ENCODE measurements at regions not wholly inside any gene's neighbourhood (a gene's known extent, or its start where the extent isn't known, plus 50 kb on each side); places are given as distances from the start of the nearest gene placed in this dataset.
"Not testable (repeated sequence)": the region's sequence is repeated elsewhere in the genome, so short reads cannot be mapped to it uniquely, and the experiment has no call there.

- Histone ChIP-seq H3K36me3 (ENCODE audit: insufficient read depth, low read length) (no peaks in the 10 kb centered on the region), H3K4me3 (ENCODE audit: low read length, poor library complexity, severe bottlenecking) (no peak overlapping the region), H3K27me3 (ENCODE audit: insufficient read depth, low read length, poor library complexity, severe bottlenecking) (no peaks in the 10 kb centered on the region), H3K9me2 (replicated peaks; ENCODE audit: low read depth, low read length) (no peaks in the 10 kb centered on the region), H3K9ac (ENCODE audit: low read depth, low read length, poor library complexity, severe bottlenecking) (no peak overlapping the region), H3K9me3 (ENCODE audit: insufficient read depth, low read depth, low read length) (no peaks in the 10 kb centered on the region), H3F3A (ENCODE audit: low read depth) (no peaks in the 10 kb centered on the region), H2AFZ (ENCODE audit: low read length) (no peak overlapping the region), H3K4me2 (ENCODE audit: low read depth, low read length, poor library complexity, severe bottlenecking) (no peak overlapping the region), H3K4me1 (ENCODE audit: insufficient read depth, low read length, poor library complexity, severe bottlenecking) (no peaks in the 10 kb centered on the region), H3K79me2 (ENCODE audit: insufficient read depth, low read length) (no peaks in the 10 kb centered on the region), H4K20me1 (ENCODE audit: insufficient read depth, low read length, poor library complexity, severe bottlenecking) (no peaks in the 10 kb centered on the region)
- TF ChIP-seq, protein P1, sequence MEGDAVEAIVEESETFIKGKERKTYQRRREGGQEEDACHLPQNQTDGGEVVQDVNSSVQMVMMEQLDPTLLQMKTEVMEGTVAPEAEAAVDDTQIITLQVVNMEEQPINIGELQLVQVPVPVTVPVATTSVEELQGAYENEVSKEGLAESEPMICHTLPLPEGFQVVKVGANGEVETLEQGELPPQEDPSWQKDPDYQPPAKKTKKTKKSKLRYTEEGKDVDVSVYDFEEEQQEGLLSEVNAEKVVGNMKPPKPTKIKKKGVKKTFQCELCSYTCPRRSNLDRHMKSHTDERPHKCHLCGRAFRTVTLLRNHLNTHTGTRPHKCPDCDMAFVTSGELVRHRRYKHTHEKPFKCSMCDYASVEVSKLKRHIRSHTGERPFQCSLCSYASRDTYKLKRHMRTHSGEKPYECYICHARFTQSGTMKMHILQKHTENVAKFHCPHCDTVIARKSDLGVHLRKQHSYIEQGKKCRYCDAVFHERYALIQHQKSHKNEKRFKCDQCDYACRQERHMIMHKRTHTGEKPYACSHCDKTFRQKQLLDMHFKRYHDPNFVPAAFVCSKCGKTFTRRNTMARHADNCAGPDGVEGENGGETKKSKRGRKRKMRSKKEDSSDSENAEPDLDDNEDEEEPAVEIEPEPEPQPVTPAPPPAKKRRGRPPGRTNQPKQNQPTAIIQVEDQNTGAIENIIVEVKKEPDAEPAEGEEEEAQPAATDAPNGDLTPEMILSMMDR (conservative IDR thresholded peaks at IDR 0.05; ENCODE audit: low read length), result no peak
- no peak for TF ChIP-seq EZH2phosphoT487 (IDR thresholded peaks at IDR 0.05; ENCODE audit: borderline replicate concordance)
These were observed 133.6 kb downstream of the PLPPR4 start for GRCh38 chr1:99397863-99398262.

GRCh38 chr1:99401556-99401955 is 137.3 kb downstream of the PLPPR4 start:
- not testable (repeated sequence) for H3K9me2 ChIP-seq (replicated peaks; ENCODE audit: low read depth, low read length); H3K4me1 ChIP-seq (ENCODE audit: insufficient read depth, low read length, poor library complexity, severe bottlenecking); H3K9ac ChIP-seq (ENCODE audit: low read depth, low read length, poor library complexity, severe bottlenecking); H3K27me3 ChIP-seq (ENCODE audit: insufficient read depth, low read length, poor library complexity, severe bottlenecking); H3K36me3 ChIP-seq (ENCODE audit: insufficient read depth, low read length); H3K79me2 ChIP-seq (ENCODE audit: insufficient read depth, low read length); H3K9me3 ChIP-seq (ENCODE audit: insufficient read depth, low read depth, low read length); H2AFZ ChIP-seq (ENCODE audit: low read length); H3K4me2 ChIP-seq (ENCODE audit: low read depth, low read length, poor library complexity, severe bottlenecking); H3K4me3 ChIP-seq (ENCODE audit: low read length, poor library complexity, severe bottlenecking); H3F3A ChIP-seq (ENCODE audit: low read depth); H4K20me1 ChIP-seq (ENCODE audit: insufficient read depth, low read length, poor library complexity, severe bottlenecking)

GRCh38 chr1:99404399-99404798 is 140.1 kb downstream of the PLPPR4 start:
- not testable (repeated sequence) for H2AFZ ChIP-seq (ENCODE audit: low read length); H3K9me2 ChIP-seq (replicated peaks; ENCODE audit: low read depth, low read length); H3K4me3 ChIP-seq (ENCODE audit: low read length, poor library complexity, severe bottlenecking); H3K79me2 ChIP-seq (ENCODE audit: insufficient read depth, low read length); H3K36me3 ChIP-seq (ENCODE audit: insufficient read depth, low read length); H3F3A ChIP-seq (ENCODE audit: low read depth); H3K4me1 ChIP-seq (ENCODE audit: insufficient read depth, low read length, poor library complexity, severe bottlenecking); H3K27me3 ChIP-seq (ENCODE audit: insufficient read depth, low read length, poor library complexity, severe bottlenecking); H3K9me3 ChIP-seq (ENCODE audit: insufficient read depth, low read depth, low read length); H3K9ac ChIP-seq (ENCODE audit: low read depth, low read length, poor library complexity, severe bottlenecking); H3K4me2 ChIP-seq (ENCODE audit: low read depth, low read length, poor library complexity, severe bottlenecking); H4K20me1 ChIP-seq (ENCODE audit: insufficient read depth, low read length, poor library complexity, severe bottlenecking)

GRCh38 chr1:99405325-99405724 is 141.0 kb downstream of the PLPPR4 start:
- H3K4me1 ChIP-seq (ENCODE audit: insufficient read depth, low read length, poor library complexity, severe bottlenecking); H3K4me3 ChIP-seq (ENCODE audit: low read length, poor library complexity, severe bottlenecking); H3K79me2 ChIP-seq (ENCODE audit: insufficient read depth, low read length); H3F3A ChIP-seq (ENCODE audit: low read depth); H3K27me3 ChIP-seq (ENCODE audit: insufficient read depth, low read length, poor library complexity, severe bottlenecking); H3K9me2 ChIP-seq (replicated peaks; ENCODE audit: low read depth, low read length); H3K36me3 ChIP-seq (ENCODE audit: insufficient read depth, low read length); H4K20me1 ChIP-seq (ENCODE audit: insufficient read depth, low read length, poor library complexity, severe bottlenecking); H2AFZ ChIP-seq (ENCODE audit: low read length); H3K4me2 ChIP-seq (ENCODE audit: low read depth, low read length, poor library complexity, severe bottlenecking); H3K9me3 ChIP-seq (ENCODE audit: insufficient read depth, low read depth, low read length); H3K9ac ChIP-seq (ENCODE audit: low read depth, low read length, poor library complexity, severe bottlenecking): not testable (repeated sequence)

GRCh38 chr1:99407018-99407417 is 142.7 kb downstream of the PLPPR4 start:
- H3K36me3 ChIP-seq (ENCODE audit: insufficient read depth, low read length), result no peaks in the 10 kb centered on the region
- no peak overlapping the region for H3K4me2 ChIP-seq (ENCODE audit: low read depth, low read length, poor library complexity, severe bottlenecking)
- no peak overlapping the region for H2AFZ ChIP-seq (ENCODE audit: low read length)
- H4K20me1 ChIP-seq (ENCODE audit: insufficient read depth, low read length, poor library complexity, severe bottlenecking), result no peaks in the 10 kb centered on the region
- H3K4me1 ChIP-seq (ENCODE audit: insufficient read depth, low read length, poor library complexity, severe bottlenecking), result no peaks in the 10 kb centered on the region
- TF ChIP-seq, protein P1 (conservative IDR thresholded peaks at IDR 0.05; ENCODE audit: low read length), result no peak
- no peak for TF ChIP-seq EZH2phosphoT487 (IDR thresholded peaks at IDR 0.05; ENCODE audit: borderline replicate concordance)
- no peak overlapping the region for H3K9ac ChIP-seq (ENCODE audit: low read depth, low read length, poor library complexity, severe bottlenecking)
- H3K4me3 ChIP-seq (ENCODE audit: low read length, poor library complexity, severe bottlenecking), result no peak overlapping the region
- no peaks in the 10 kb centered on the region for H3K27me3 ChIP-seq (ENCODE audit: insufficient read depth, low read length, poor library complexity, severe bottlenecking)
- no peaks in the 10 kb centered on the region for H3K79me2 ChIP-seq (ENCODE audit: insufficient read depth, low read length)
- H3K9me2 ChIP-seq (replicated peaks; ENCODE audit: low read depth, low read length), result no peaks in the 10 kb centered on the region
- no peaks in the 10 kb centered on the region for H3K9me3 ChIP-seq (ENCODE audit: insufficient read depth, low read depth, low read length)
- no peaks in the 10 kb centered on the region for H3F3A ChIP-seq (ENCODE audit: low read depth)
